HG03457 (cell line): ENCODE measurements at regions not wholly inside any gene's neighbourhood (a gene's known extent, or its start where the extent isn't known, plus 50 kb on each side); places are given as distances from the start of the nearest gene placed in this dataset.
"Not testable (repeated sequence)": the region's sequence is repeated elsewhere in the genome, so short reads cannot be mapped to it uniquely, and the experiment has no call there.

Experiments
- ATAC-seq: cut with Tn5 transposase; IDR thresholded peaks from one replicate; pipeline ENCODE4 v1.9.1; 2021; ENCODE audit warnings: moderate number of reproducible peaks; ENCODE audit not compliant: unreplicated experiment

DNA sequence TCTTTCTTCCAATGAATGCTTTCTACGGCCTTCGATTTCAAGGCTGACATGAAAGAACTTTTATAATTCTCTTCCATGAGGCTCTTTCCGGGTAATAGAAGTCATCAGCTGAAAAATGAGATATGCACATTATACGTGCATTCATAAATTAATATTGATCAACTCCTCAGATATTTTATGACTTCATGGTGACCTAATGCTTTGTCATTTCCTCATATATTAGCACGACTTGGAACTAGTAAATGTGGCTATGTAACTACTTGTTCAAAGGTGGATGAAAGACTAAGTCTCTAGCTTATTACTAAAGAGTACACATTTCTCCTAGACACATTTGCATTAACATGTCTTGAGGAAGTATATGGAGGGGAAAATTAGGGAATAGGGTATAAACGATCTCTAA, 168.8 kb downstream of the HDGFL1 start:
- ATAC-seq, result no peak

DNA sequence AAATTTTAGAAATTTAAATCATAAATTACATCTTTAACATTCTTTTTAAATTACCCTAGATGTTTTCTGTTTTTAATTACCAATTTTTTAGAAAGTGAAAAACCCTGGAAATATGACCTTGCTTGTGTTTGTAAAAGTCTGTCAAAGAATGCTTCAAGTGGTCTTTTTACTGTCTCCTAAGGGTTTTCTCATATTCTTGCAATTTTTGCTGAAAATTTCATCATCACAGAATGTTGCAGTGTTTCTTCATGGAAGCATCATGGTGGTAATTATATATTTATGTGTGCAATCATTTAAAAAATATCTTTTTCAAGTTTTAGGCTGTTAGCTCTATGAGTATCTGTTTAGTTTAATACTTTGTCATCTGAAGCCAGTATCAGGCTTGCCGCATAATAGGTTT, 178.2 kb downstream of the HDGFL1 start:
- no peak for ATAC-seq

GRCh38 chr6:22748681-22749080, 179.3 kb downstream of the HDGFL1 start:
- no peak for ATAC-seq

DNA sequence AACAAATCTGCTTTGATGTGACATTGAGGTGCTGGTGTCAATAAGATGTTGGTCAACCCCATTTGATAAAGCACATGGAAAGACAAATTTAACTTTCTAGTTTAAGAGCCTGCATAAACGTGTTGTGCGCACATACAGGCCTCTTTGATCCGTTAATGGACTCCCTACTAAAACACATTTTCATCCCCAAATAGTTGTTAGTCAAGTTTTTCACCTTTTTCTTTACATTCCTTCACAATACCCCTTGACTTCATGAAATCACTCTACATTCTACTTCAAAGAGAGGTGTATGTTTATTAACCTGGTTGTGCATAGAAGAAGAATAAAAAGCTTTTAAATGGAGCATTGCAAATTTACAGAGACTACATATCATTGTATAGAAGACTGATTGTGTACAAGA, 180.3 kb downstream of the HDGFL1 start:
- no peak for ATAC-seq

- ATAC-seq, result no peak
These were observed 181.9 kb downstream of the HDGFL1 start for GRCh38 chr6:22751223-22751622.

DNA sequence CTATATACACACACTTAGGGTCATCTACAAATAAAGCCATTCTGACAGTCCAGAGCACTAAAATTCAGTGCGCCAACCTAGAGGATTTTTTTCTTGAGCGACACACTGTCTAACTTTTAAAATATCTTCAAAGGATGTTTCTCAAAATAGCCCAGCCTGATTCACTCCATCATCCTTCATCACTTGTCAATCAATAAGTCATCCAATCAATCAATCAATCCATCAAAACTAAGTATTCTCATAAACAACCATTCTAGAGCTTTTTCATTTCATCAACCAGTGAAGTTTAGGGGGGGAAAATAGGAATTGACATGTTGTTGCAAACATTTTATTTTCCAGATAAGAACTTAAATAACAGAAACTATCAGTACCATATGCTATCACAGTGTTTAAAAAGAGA, 183.2 kb downstream of the HDGFL1 start:
- no peak for ATAC-seq

DNA sequence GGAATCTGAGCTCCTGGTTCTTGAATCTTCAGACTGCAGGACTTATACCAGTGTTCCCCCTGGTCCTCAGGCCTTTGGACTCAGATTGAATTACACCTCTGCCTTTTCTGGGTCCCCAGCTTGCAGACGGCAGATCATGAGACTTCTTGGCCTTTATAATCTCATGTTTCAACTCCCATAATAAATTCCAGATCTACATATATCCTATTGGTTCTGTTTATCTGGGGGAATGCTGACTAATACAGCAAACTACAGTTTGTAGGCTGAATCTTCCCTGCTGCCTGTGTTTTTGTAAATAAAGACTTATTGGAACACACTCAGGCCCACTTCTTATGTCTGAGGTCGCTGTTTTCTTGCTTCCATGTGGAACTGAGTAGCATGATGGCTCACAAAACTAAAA, 184.7 kb downstream of the HDGFL1 start:
- ATAC-seq, result no peak

GRCh38 chr6:22755605-22756004, 186.2 kb downstream of the HDGFL1 start:
- ATAC-seq, result no peak

DNA sequence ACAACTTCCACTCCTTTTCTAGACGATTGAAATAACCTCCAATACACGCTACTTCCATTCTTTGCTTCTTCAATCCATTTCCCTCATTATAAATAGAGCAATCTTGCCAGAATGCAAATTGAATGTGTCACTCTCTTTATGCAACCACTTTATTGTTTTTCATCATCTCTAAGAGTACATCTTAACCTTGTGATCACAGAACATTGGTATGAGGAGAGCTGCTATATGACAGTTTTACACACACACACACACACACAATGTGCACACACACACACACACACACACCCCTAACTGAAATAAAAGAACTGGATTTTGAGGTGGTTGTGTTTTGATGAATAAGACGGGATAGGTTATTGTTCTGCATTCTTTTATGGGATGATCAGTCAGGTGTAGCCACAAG, 187.0 kb downstream of the HDGFL1 start:
- no peak for ATAC-seq

DNA sequence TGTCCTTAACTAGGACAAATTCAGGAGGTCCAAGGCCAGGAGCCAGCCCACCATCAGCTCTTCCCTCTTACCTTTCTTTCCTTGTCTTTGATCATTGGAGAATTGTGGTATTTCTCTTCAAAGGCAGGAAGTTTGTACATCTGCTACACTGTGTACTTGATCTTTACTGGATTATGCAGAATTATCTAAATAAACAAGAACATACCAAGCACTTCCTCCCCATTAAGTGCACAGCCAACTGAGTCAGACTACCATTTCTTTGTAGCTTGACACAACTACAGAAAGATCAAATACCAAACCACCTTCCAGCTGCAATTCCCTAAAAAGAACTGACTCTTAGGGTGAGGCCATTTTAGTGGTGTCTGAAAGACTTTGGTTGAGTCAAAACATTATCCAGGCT, 195.1 kb downstream of the HDGFL1 start:
- ATAC-seq, result no peak

DNA sequence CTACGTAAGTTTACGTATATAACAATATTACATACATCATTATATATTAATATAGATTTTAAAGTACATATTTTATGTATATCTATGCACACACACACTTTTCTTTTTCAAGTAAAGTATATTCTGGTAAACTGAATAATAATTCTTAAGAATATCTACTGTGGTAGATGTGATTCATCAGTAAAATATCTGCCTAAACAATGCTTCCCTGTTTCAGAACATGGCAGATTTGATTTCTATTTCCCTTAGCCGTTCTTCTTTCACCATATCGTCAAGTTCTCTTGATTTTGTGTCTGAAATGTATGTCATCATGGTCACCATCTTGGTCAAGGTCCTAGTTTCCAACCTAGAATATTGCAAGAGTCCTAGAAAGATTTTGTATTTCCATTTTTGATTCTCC, 195.6 kb downstream of the HDGFL1 start:
- no peak for ATAC-seq

- no peak for ATAC-seq
These were observed 197.6 kb downstream of the HDGFL1 start for GRCh38 chr6:22766979-22767378.

DNA sequence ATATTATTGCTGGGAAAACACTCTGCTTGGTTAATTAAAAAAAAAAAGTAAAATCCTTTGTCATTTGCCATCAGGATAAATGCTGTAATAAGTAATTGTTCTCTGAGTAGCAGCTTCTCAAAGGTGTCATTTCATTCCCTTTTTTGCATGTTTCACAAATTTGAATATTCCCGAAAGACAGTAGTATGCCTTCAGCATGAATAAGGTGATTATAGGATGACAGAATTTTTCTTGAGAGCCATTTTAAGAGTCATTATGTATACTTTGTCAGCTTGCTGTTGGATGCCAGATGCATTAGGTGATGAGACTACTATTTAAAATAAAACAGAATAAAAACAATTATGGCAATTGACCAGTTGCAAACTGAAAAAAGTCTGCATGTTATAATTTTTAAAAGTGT, 200.7 kb downstream of the HDGFL1 start:
- ATAC-seq, result no peak

DNA sequence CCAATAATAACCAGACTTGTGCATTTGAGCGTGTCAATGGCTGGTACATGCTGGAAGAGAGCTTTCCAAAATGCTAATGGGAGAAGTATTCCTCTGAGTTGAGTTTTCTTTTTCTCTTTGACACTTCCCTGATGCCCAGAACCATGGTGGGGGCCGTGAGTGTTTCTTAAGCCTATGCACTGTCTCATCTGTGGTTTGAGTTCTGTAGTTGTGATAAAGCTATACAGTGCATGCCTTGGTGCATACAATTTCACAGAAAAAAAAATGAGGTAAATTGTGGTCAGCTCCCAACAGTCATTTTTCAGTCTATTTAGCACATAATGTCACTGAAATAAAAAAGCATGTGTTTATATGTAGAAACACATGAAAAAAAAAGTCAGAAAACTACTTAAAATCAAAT, 204.8 kb downstream of the HDGFL1 start:
- no peak for ATAC-seq

GRCh38 chr6:22778438-22778837, 209.1 kb downstream of the HDGFL1 start:
- not testable (repeated sequence) for ATAC-seq

DNA sequence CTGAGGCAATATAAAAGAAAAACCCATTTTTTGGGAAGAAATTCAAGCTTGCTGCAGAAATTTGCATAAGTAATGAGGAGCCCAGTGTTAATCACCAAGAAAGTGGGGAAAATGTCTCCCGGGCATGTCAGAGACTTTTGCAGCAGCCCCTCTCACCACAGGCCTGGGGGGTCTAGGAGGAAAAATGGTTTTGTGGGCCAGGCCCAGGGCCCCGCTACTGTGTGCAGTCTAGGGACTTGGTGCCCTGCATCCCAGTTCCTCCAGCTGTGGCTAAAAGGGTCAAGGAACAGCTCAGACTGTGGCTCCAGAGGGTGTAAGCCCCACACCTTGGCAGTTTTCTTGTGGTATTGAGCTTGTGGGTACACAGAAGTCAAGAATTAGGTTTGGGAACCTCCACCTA, 209.7 kb downstream of the HDGFL1 start:
- ATAC-seq, result no peak

DNA sequence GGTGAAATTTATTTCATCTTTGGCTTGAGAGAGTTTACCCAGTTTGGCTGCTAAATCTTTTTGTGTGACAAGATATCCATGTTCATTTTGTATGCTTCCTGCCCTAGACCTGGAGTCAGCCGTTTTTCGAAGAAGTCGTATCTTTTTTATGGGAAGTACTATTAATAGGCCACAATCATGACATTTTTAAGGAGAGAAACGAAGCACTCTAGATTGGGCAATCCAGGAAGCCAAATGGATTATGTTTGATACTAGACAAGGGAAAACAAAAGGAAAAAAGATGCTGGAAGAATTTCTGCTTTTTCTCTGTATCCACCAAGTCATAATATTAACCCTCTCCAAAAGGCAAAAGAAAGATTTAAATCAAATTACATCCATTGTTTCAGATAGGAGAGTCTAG, 214.6 kb downstream of the HDGFL1 start:
- ATAC-seq, result no peak

DNA sequence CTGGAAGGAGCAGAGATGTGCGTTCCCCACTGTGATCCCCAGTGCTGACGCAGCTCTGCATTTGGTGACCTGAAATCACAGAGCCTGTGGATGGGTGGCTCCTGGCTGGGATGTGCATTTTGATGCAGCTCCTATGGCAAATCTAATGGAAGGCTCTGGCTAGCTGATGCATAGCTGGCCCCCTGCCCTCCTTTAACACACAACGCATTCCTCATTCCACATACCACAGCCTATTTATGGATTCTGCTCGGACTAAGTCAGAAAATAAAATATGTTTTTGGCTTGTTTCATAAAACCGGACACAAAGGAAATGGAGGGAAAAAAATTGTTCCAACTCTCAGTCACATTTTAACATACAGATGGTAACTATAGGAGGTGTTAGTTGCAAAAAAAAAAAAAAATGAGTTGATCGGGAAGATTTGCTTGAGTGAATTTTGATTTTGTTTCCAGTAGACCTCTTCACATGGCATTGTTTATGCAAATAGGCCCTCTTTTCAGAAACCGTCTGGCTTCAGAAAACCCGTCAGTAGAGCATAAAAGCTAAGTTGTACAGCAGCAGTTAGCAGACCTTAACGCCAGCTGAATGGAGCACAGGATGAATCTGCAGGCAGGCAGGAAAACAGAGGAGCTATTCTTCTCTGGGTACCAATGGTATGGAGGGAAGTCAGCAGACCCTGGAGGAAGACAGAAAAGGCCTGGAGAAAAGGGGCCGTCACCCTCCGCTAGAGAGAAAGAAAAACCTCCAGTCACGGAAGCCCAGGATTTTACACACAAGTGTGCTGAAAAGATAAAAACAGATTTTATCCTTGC, 215.4 kb downstream of the HDGFL1 start:
- no peak for ATAC-seq

DNA sequence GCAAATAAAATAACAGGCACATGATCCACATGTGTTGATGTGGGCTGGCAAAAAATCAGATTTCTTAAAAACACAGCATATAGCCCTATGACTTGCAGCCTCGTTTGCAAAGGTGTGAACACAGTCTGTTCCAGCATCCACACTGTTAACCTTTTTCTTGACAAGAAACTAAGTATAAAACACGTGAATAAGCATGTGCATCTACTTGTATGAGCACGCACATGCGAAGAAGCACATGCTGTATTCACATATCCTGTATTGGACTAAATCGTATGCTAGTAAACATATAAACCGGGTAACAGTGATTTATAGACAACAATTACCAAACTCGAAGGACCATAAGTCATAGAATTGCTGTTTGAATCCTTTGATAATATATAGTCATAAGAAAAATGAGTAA, 218.7 kb downstream of the HDGFL1 start:
- no peak for ATAC-seq

- ATAC-seq, result no peak
These were observed 219.9 kb downstream of the HDGFL1 start for GRCh38 chr6:22789315-22789714.

- ATAC-seq, result no peak
These were observed 225.5 kb downstream of the HDGFL1 start for GRCh38 chr6:22794844-22795243.

DNA sequence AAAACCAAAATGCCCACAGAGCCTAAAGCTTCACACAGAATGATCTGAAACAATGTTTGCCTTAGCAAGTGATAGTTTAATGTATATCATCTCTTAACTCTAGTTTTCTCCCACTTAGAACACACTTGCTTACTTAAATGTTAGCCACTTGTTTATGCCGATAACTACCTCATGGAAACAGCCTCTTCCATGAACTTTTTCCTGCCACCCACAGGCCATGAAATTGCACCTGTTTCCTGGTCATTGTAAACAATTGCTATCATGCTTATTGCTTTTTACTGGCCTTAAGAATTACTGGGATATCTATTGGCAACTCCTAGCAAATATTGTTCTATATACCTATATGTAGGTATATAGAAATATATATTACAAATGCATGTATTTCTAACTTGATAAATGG, 231.1 kb downstream of the HDGFL1 start:
- ATAC-seq, result no peak

- no peak for ATAC-seq
These were observed 232.5 kb downstream of the HDGFL1 start for GRCh38 chr6:22801831-22802230.
